Activated B cell treated with CpG ODN at 0.5 μM for 24 hours (primary cell): ENCODE measurements at regions not wholly inside any gene's neighbourhood (a gene's known extent, or its start where the extent isn't known, plus 50 kb on each side); places are given as distances from the start of the nearest gene placed in this dataset.

ENCODE experiments used
- ATAC-seq: fragments of 200-7000 bp; cut with Tn5 transposase; one replicate; pipeline ENCODE4 v1.10.0; 2021; ENCODE audit warnings: low read depth, mild to moderate bottlenecking, moderate library complexity
- CTCF ChIA-PET: fragments of 350-600 bp; sonication (Branson Sonifier 250); formaldehyde crosslinking; loops from one replicate; lab custom pipeline; 2021; ENCODE audit warnings: antibody characterized with exemption; lab: Charles Lee
- POLR2A ChIA-PET: fragments of 350-600 bp; sonication (Branson Sonifier 250); formaldehyde crosslinking; loops from one replicate; lab custom pipeline; 2021; ENCODE audit warnings: antibody characterized with exemption; lab: Charles Lee
- DNase-seq: peaks from one replicate; pipeline ENCODE4 v3.0.0; 2022
- H3K27ac Mint-ChIP-seq: one replicate; pipeline ENCODE4 v1.8.0; 2020; ENCODE audit warnings: mixed read lengths
- H3K27me3 Mint-ChIP-seq: one replicate; pipeline ENCODE4 v1.8.0; 2021; ENCODE audit warnings: mixed read lengths
- H3K36me3 Mint-ChIP-seq: one replicate; pipeline ENCODE4 v1.8.0; 2021; ENCODE audit warnings: low read depth, mixed read lengths
- H3K4me1 Mint-ChIP-seq: one replicate; pipeline ENCODE4 v1.8.0; 2021; ENCODE audit warnings: mixed read lengths
- H3K4me3 Mint-ChIP-seq: one replicate; pipeline ENCODE4 v1.8.0; 2020; ENCODE audit warnings: mild to moderate bottlenecking, mixed read lengths
- H3K9me3 Mint-ChIP-seq: one replicate; pipeline ENCODE4 v1.8.0; 2020; ENCODE audit warnings: mixed read lengths
- intact Hi-C: fragments of 100-400 bp; cut with micrococcal nuclease; formaldehyde crosslinking; loops from one replicate; pipeline ENCODE4 v1.15.1; 2024
- TF ChIP-seq, protein P1 (sequence below): fragments of 200-600 bp; IDR thresholded peaks from one replicate; pipeline ENCODE4 v1.8.0; 2022; ENCODE audit warnings: antibody characterized with exemption, mild to moderate bottlenecking

DNA sequence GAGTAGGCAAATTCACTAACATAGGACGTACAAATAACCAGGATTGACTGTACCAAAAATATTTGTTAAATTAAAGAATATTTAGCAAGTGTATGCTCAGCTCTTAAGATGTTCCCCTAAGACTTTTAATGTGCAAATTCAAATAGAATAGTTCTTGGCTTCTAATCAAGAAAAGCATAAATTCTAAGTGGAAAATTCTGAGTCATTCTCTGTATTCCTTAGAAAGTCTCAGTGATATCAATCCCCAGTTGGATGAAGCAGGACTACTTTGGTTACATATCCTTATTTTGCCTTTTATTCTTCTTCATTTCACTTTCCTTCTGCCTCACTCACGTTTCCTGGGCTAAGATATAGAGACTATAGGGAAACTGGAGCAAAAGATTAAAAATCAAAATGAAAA, 130.2 kb downstream of the IFI44 start:
- ATAC-seq = no peak
- POLR2A ChIA-PET = no interaction called here
- Mint-ChIP-seq H3K27ac (no peak overlapping the region), H3K36me3 (no peaks in the 10 kb centered on the region), H3K27me3 (no peaks in the 10 kb centered on the region), H3K4me3 (no peak overlapping the region), H3K9me3 (no peaks in the 10 kb centered on the region), H3K4me1 (no peaks in the 10 kb centered on the region)
- no peak for DNase-seq
- intact Hi-C loops = no loop called here
- TF ChIP-seq, protein P1, sequence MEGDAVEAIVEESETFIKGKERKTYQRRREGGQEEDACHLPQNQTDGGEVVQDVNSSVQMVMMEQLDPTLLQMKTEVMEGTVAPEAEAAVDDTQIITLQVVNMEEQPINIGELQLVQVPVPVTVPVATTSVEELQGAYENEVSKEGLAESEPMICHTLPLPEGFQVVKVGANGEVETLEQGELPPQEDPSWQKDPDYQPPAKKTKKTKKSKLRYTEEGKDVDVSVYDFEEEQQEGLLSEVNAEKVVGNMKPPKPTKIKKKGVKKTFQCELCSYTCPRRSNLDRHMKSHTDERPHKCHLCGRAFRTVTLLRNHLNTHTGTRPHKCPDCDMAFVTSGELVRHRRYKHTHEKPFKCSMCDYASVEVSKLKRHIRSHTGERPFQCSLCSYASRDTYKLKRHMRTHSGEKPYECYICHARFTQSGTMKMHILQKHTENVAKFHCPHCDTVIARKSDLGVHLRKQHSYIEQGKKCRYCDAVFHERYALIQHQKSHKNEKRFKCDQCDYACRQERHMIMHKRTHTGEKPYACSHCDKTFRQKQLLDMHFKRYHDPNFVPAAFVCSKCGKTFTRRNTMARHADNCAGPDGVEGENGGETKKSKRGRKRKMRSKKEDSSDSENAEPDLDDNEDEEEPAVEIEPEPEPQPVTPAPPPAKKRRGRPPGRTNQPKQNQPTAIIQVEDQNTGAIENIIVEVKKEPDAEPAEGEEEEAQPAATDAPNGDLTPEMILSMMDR = no peak
- CTCF ChIA-PET = no interaction called here

GRCh38 chr1:78787544-78787943, 137.9 kb downstream of the IFI44 start:
- Mint-ChIP-seq H3K9me3 (peaks cover 3% of the 10 kb centered on the region), H3K4me1 (no peaks in the 10 kb centered on the region), H3K36me3 (no peaks in the 10 kb centered on the region), H3K27ac (no peak overlapping the region), H3K27me3 (no peaks in the 10 kb centered on the region), H3K4me3 (no peak overlapping the region)
- intact Hi-C loops = no loop called here
- DNase-seq (no peak), ATAC-seq (no peak)
- POLR2A ChIA-PET = no interaction called here
- TF ChIP-seq, protein P1 = no peak
- CTCF ChIA-PET = no interaction called here

- Mint-ChIP-seq H3K36me3 (no peaks in the 10 kb centered on the region), H3K4me3 (no peak overlapping the region), H3K9me3 (peaks cover 3% of the 10 kb centered on the region), H3K27ac (no peak overlapping the region), H3K4me1 (no peaks in the 10 kb centered on the region), H3K27me3 (no peaks in the 10 kb centered on the region)
- TF ChIP-seq, protein P1 = no peak
- ChIA-PET POLR2A (no interaction called here), CTCF (no interaction called here)
- ATAC-seq (no peak), DNase-seq (no peak)
- intact Hi-C loops = no loop called here
Observed at GRCh38 chr1:78790174-78790573, 140.5 kb downstream of the IFI44 start.

GRCh38 chr1:78792756-78793155, 143.1 kb downstream of the IFI44 start:
- Mint-ChIP-seq H3K27me3 (no peaks in the 10 kb centered on the region), H3K27ac (no peak overlapping the region), H3K4me1 (no peaks in the 10 kb centered on the region), H3K4me3 (no peak overlapping the region), H3K36me3 (no peaks in the 10 kb centered on the region), H3K9me3 (peaks cover 3% of the 10 kb centered on the region)
- TF ChIP-seq, protein P1 = no peak
- DNase-seq = no peak
- no peak for ATAC-seq
- intact Hi-C loops = no loop called here
- ChIA-PET POLR2A (no interaction called here), CTCF (no interaction called here)

- intact Hi-C loops = no loop called here
- H3K36me3 Mint-ChIP-seq = no peaks in the 10 kb centered on the region
- no peak for ATAC-seq
- CTCF ChIA-PET = no interaction called here
- no peak overlapping the region for H3K4me3 Mint-ChIP-seq
- no peaks in the 10 kb centered on the region for H3K27me3 Mint-ChIP-seq
- H3K4me1 Mint-ChIP-seq = no peaks in the 10 kb centered on the region
- POLR2A ChIA-PET = no interaction called here
- DNase-seq = no peak
- H3K27ac Mint-ChIP-seq = no peak overlapping the region
- peaks cover 3% of the 10 kb centered on the region for H3K9me3 Mint-ChIP-seq
- TF ChIP-seq, protein P1 = no peak
Observed at GRCh38 chr1:78797108-78797781, 147.6 kb downstream of the IFI44 start.
